ENCODE measurements at regions not wholly inside any gene's neighbourhood (a gene's known extent, or its start where the extent isn't known, plus 50 kb on each side); places are given as distances from the start of the nearest gene placed in this dataset.

GRCh38 chr6:164124986-164125385 lies 710.5 kb downstream of the QKI start:
- TF ChIP-seq EZH2 (IDR thresholded peaks at IDR 0.05) (no peak), POLR2AphosphoS5 (IDR thresholded peaks at IDR 0.05; ENCODE audit: borderline replicate concordance, low read depth, low read length) (no peak), FOXP2 (optimal IDR thresholded peaks at IDR 0.05; ENCODE audit: control extremely low read depth, extremely low read length, insufficient read depth) (no peak)
